Gastrocnemius medialis (tissue), 4 donors: ENCODE measurements at regions not wholly inside any gene's neighbourhood (a gene's known extent, or its start where the extent isn't known, plus 50 kb on each side); places are given as distances from the start of the nearest gene placed in this dataset.

Source experiments
- POLR2A ChIP-seq, 2 donors: fragments of 450-650 bp; IDR thresholded peaks; one replicate each; pipeline ENCODE4 v1.6.1; 2017; ENCODE audit warnings: antibody characterized with exemption in 2 of 2, mild to moderate bottlenecking in 2 of 2, moderate library complexity in 2 of 2
- TF ChIP-seq, protein P1 (sequence below), 5 experiments: fragments of 450-650 bp in 3 of 5; fragments of 200-600 bp in 2 of 5; sonication (generic) in 2 of 5; IDR thresholded peaks in 4 of 5; conservative IDR thresholded peaks in 1 of 5; 1 replicate in 4 of 5; 2 replicates in 1 of 5; pipeline ENCODE4 v1.5.1; 2016 to 2019; ENCODE audit warnings: antibody characterized with exemption in 5 of 5, mild to moderate bottlenecking in 3 of 5, moderate library complexity in 3 of 5

DNA sequence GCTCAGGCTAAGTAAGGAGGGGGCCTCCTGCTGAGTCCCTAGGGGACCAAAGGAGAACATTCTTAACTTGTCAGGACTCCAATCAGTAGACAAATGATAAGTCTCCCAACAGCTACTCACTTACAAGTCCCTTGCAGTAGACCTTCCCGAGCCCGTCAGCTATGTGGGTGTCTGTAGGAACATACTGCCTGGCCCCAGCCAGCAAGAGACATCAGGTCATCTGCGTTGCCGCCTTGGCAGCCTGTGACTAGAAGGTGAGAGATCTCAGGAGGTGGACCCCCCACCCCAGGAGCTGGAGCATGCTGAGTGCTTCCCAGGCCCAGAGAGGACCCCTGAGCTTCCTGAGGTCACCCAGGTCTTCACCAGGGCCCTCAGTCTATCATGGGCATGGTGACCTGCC is 250.5 kb downstream of the C1orf94 start:
- TF ChIP-seq, protein P1, sequence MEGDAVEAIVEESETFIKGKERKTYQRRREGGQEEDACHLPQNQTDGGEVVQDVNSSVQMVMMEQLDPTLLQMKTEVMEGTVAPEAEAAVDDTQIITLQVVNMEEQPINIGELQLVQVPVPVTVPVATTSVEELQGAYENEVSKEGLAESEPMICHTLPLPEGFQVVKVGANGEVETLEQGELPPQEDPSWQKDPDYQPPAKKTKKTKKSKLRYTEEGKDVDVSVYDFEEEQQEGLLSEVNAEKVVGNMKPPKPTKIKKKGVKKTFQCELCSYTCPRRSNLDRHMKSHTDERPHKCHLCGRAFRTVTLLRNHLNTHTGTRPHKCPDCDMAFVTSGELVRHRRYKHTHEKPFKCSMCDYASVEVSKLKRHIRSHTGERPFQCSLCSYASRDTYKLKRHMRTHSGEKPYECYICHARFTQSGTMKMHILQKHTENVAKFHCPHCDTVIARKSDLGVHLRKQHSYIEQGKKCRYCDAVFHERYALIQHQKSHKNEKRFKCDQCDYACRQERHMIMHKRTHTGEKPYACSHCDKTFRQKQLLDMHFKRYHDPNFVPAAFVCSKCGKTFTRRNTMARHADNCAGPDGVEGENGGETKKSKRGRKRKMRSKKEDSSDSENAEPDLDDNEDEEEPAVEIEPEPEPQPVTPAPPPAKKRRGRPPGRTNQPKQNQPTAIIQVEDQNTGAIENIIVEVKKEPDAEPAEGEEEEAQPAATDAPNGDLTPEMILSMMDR (IDR thresholded peaks at IDR 0.05 in 4 of 5, conservative IDR thresholded peaks at IDR 0.05 in 1 of 5) = no peak
- no peak for TF ChIP-seq POLR2A (IDR thresholded peaks at IDR 0.05)
